KMS-11 (cell line): ENCODE measurements at regions not wholly inside any gene's neighbourhood (a gene's known extent, or its start where the extent isn't known, plus 50 kb on each side); places are given as distances from the start of the nearest gene placed in this dataset.

Experiments used
- H2AFZ ChIP-seq: fragments of 200-600 bp; sonication (generic); 2 replicates; pipeline ENCODE4 v1.6.1; 2016; ENCODE audit warnings: antibody characterized with exemption, mixed run types, low read depth
- H3K27ac ChIP-seq: fragments of 200-600 bp; sonication (generic); 2 replicates; pipeline ENCODE4 v1.6.1; 2016; ENCODE audit warnings: mild to moderate bottlenecking, mixed run types
- H3K27me3 ChIP-seq: fragments of 200-600 bp; sonication (generic); 2 replicates; pipeline ENCODE4 v1.6.1; 2017; ENCODE audit warnings: mild to moderate bottlenecking, low read depth, mixed run types, moderate library complexity; ENCODE audit not compliant: insufficient read depth
- H3K36me3 ChIP-seq: fragments of 200-600 bp; sonication (generic); 2 replicates; pipeline ENCODE4 v1.6.1; 2017; ENCODE audit warnings: mild to moderate bottlenecking, mixed run types; ENCODE audit not compliant: insufficient read depth
- H3K4me1 ChIP-seq: fragments of 200-600 bp; sonication (generic); 2 replicates; pipeline ENCODE4 v1.6.1; 2016; ENCODE audit warnings: mild to moderate bottlenecking, low read depth, mixed run types; ENCODE audit not compliant: poor library complexity, severe bottlenecking
- H3K4me2 ChIP-seq: fragments of 200-600 bp; sonication (generic); 2 replicates; pipeline ENCODE4 v1.7.0; 2016; ENCODE audit warnings: mild to moderate bottlenecking, mixed run types
- H3K4me3 ChIP-seq: fragments of 200-600 bp; sonication (generic); IDR thresholded peaks from 2 replicates; pipeline ENCODE4 v1.6.1; 2017; ENCODE audit warnings: low read depth, low read length, mixed read lengths; ENCODE audit not compliant: insufficient read depth
- H3K79me2 ChIP-seq: fragments of 200-600 bp; sonication (generic); 2 replicates; pipeline ENCODE4 v1.6.1; 2016; ENCODE audit warnings: low read depth, mixed run types; ENCODE audit not compliant: insufficient read depth
- H3K9ac ChIP-seq: fragments of 200-600 bp; sonication (generic); 2 replicates; pipeline ENCODE4 v1.6.1; 2016; ENCODE audit warnings: mild to moderate bottlenecking, mixed run types
- H4K20me1 ChIP-seq: fragments of 200-600 bp; sonication (generic); 2 replicates; pipeline ENCODE4 v1.6.1; 2016; ENCODE audit warnings: mild to moderate bottlenecking, mixed run types; ENCODE audit not compliant: insufficient read depth
- TF ChIP-seq, protein P1 (sequence below): fragments of 200-600 bp; sonication (generic); conservative IDR thresholded peaks from 2 replicates; pipeline ENCODE4 v1.6.1; 2017; ENCODE audit warnings: low read depth, mild to moderate bottlenecking, antibody characterized with exemption, low read length, moderate library complexity, mixed read lengths

DNA sequence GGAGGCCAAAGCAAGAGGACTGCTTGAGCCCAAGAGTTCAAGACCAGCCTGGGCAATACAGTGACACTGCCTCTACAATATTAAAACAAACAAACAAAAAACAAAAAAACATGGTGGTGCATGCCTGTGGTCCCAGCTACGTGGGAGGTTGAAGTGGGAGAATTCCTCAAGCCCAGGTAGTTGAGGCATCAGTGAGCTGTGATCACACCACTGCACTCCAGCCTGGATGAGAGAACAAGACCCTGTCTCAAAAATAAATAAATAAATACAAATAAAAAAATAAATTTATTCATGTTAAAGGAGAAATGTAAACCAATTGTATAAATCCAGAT lies 200.6 kb downstream of the BCHE start:
- no peaks in the 10 kb centered on the region for H4K20me1 ChIP-seq
- no peaks in the 10 kb centered on the region for H3K36me3 ChIP-seq
- H3K27me3 ChIP-seq: no peaks in the 10 kb centered on the region
- no peaks in the 10 kb centered on the region for H3K79me2 ChIP-seq
- no peak overlapping the region for H2AFZ ChIP-seq
- H3K4me3 ChIP-seq: no peak overlapping the region
- no peak overlapping the region for H3K4me2 ChIP-seq
- H3K4me1 ChIP-seq: no peaks in the 10 kb centered on the region
- no peak overlapping the region for H3K27ac ChIP-seq
- TF ChIP-seq, protein P1, sequence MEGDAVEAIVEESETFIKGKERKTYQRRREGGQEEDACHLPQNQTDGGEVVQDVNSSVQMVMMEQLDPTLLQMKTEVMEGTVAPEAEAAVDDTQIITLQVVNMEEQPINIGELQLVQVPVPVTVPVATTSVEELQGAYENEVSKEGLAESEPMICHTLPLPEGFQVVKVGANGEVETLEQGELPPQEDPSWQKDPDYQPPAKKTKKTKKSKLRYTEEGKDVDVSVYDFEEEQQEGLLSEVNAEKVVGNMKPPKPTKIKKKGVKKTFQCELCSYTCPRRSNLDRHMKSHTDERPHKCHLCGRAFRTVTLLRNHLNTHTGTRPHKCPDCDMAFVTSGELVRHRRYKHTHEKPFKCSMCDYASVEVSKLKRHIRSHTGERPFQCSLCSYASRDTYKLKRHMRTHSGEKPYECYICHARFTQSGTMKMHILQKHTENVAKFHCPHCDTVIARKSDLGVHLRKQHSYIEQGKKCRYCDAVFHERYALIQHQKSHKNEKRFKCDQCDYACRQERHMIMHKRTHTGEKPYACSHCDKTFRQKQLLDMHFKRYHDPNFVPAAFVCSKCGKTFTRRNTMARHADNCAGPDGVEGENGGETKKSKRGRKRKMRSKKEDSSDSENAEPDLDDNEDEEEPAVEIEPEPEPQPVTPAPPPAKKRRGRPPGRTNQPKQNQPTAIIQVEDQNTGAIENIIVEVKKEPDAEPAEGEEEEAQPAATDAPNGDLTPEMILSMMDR: no peak
- H3K9ac ChIP-seq: no peak overlapping the region

- H3K79me2 ChIP-seq: no peaks in the 10 kb centered on the region
- H3K27ac ChIP-seq: no peak overlapping the region
- TF ChIP-seq, protein P1: no peak
- no peaks in the 10 kb centered on the region for H3K4me1 ChIP-seq
- no peaks in the 10 kb centered on the region for H3K27me3 ChIP-seq
- H2AFZ ChIP-seq: no peak overlapping the region
- no peak overlapping the region for H3K4me2 ChIP-seq
- H4K20me1 ChIP-seq: no peaks in the 10 kb centered on the region
- no peak overlapping the region for H3K4me3 ChIP-seq
- no peak overlapping the region for H3K9ac ChIP-seq
- H3K36me3 ChIP-seq: no peaks in the 10 kb centered on the region
These were observed 201.2 kb downstream of the BCHE start for GRCh38 chr3:165635791-165636683.

DNA sequence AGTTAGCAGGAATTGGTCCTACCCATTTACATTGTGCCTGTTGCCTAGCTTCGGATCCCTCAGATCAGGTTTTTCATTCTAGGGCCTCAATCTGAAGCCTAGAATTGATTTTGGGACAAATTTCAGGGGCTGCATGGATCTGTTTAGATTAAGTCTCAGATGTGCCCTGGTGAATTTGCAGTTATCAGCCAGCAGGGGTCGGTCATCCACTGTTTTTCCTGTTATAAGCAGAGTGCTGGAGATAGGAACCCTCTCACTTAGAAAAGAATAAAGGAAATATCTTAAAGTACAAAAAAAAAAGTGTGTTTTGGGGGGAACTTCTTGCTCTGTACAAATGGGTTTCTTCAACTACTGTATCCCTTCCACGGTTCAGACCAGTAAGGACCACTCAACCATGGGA lies 212.5 kb downstream of the BCHE start:
- Histone ChIP-seq H3K9ac (no peak overlapping the region), H3K4me2 (no peak overlapping the region), H3K79me2 (no peaks in the 10 kb centered on the region), H3K27me3 (no peaks in the 10 kb centered on the region), H4K20me1 (no peaks in the 10 kb centered on the region), H2AFZ (no peak overlapping the region), H3K4me3 (no peak overlapping the region), H3K36me3 (no peaks in the 10 kb centered on the region), H3K4me1 (no peaks in the 10 kb centered on the region), H3K27ac (no peak overlapping the region)
- TF ChIP-seq, protein P1: peak; percentile 75

DNA sequence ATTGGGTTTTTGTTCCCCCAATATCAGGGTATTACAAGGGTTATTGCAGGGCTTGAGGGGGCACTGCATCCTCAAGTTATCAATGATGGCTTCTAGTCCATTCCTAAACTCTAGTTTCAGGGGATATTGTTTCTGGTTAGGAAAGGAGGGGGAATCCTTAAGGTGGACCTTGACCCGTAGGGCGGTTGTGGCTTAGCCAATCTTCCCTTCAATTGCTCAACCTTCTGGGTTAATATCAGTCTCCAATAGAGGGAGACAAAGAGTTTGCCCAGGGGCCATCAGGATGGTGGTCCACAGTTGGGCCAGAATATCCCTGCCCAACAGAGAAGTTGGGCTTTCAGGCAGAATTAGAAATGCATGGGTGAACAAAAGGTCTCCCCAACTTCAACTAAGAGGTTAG lies 214.9 kb downstream of the BCHE start:
- H3K9ac ChIP-seq: no peak overlapping the region
- H3K79me2 ChIP-seq: no peaks in the 10 kb centered on the region
- TF ChIP-seq, protein P1: no peak
- H4K20me1 ChIP-seq: no peaks in the 10 kb centered on the region
- no peaks in the 10 kb centered on the region for H3K4me1 ChIP-seq
- H2AFZ ChIP-seq: no peak overlapping the region
- no peaks in the 10 kb centered on the region for H3K36me3 ChIP-seq
- no peak overlapping the region for H3K4me2 ChIP-seq
- H3K27ac ChIP-seq: no peak overlapping the region
- H3K4me3 ChIP-seq: no peak overlapping the region
- H3K27me3 ChIP-seq: no peaks in the 10 kb centered on the region
